Cardiac fibroblast (primary cell): ENCODE measurements at regions not wholly inside any gene's neighbourhood (a gene's known extent, or its start where the extent isn't known, plus 50 kb on each side); places are given as distances from the start of the nearest gene placed in this dataset.
A peak's percentile ranks its signal among the peaks of the same experiment; 100 is the strongest.

ENCODE experiments used
- DNase-seq, 2 donors: peaks; one replicate each; pipeline versions ENCODE4 v3.0.0 to v3.0.0-alpha.2; 2010; ENCODE audit warnings: low read depth in 2 of 2
- H3K4me3 ChIP-seq, 2 donors: replicated peaks in 1 of 2; 1 replicate in 1 of 2; 2 replicates in 1 of 2; pipeline ENCODE4 v1.5.1; 2011; ENCODE audit warnings: low read depth in 2 of 2, low read length in 2 of 2, mild to moderate bottlenecking in 2 of 2, moderate library complexity in 1 of 2
- CTCF ChIP-seq: IDR thresholded peaks from one replicate; pipeline ENCODE4 v1.5.1; 2011; ENCODE audit warnings: low read depth, mild to moderate bottlenecking, low read length, inconsistent platforms

GRCh38 chr2:238989484-238989883 lies 141.6 kb downstream of the TWIST2 start:
- no peak overlapping the region for H3K4me3 ChIP-seq
- no peak for TF ChIP-seq CTCF
- no peak for DNase-seq

GRCh38 chr2:238994432-238994831 lies 146.5 kb downstream of the TWIST2 start:
- H3K4me3 ChIP-seq: no peak overlapping the region
- TF ChIP-seq CTCF: no peak

DNA sequence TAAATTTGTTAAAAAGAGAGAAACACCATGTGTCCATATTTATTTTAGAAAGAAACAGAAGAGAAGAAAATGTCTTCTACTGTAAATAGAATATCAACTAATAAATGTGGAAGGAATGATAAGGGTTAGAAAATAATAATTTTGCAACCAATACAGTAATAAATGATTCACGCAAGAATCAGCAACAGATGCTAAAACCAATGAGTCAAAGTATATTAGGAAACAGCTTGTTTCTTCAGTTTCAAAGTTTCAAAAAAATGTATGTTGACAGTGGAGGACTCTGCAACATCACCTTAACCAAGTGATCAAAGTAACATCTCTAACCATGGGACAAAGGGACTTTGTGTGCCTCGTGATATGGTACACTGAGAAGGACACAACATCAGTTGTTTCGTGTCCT lies 147.0 kb downstream of the TWIST2 start:
- DNase-seq: peak in 1 of 2 donors; percentile 38
- no peak for TF ChIP-seq CTCF
- H3K4me3 ChIP-seq: no peak overlapping the region

More at GRCh38 chr2:238994432-238994831, 146.5 kb downstream of the TWIST2 start:
- no peak for DNase-seq

GRCh38 chr2:238995634-238996033 lies 147.7 kb downstream of the TWIST2 start:
- no peak for DNase-seq
- H3K4me3 ChIP-seq: no peak overlapping the region
- TF ChIP-seq CTCF: no peak

- no peak overlapping the region for H3K4me3 ChIP-seq
- no peak for TF ChIP-seq CTCF
- DNase-seq: no peak
Measured at GRCh38 chr2:238996331-238997136, 148.6 kb downstream of the TWIST2 start.

DNA sequence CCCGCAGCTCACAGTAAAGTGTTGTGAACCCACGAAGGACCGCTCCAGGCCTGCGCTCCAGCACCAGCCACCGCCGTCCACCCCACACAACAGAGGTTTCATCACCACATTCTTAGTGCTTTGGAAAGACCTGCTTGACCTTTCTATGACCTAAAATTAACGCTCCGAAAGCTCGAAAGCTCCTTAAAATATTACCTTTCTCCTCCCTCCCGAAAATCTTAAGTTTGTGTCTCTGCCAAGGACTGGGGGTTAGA lies 149.2 kb downstream of the TWIST2 start:
- no peak for TF ChIP-seq CTCF
- H3K4me3 ChIP-seq: no peak overlapping the region
- DNase-seq: no peak

- TF ChIP-seq CTCF: no peak
- no peak for DNase-seq
- no peak overlapping the region for H3K4me3 ChIP-seq
Measured at GRCh38 chr2:238997684-238998083, 149.8 kb downstream of the TWIST2 start.
